K562 (cell line): ENCODE measurements at regions not wholly inside any gene's neighbourhood (a gene's known extent, or its start where the extent isn't known, plus 50 kb on each side); places are given as distances from the start of the nearest gene placed in this dataset.

Experiments used
- ARID2 ChIP-seq: fragments of 450-650 bp; IDR thresholded peaks from 2 replicates; pipeline ENCODE4 v1.6.1; 2017; ENCODE audit warnings: antibody characterized with exemption, mild to moderate bottlenecking
- BMI1 ChIP-seq: fragments of 150-350 bp; IDR thresholded peaks from 2 replicates; pipeline ENCODE4 v1.6.1; 2014; ENCODE audit warnings: low read length
- CBX3 ChIP-seq, 2 experiments: IDR thresholded peaks; 1 replicate in 1 of 2; 2 replicates in 1 of 2; pipeline ENCODE4 v1.6.1; 2012; ENCODE audit warnings: inconsistent platforms in 2 of 2, low read length in 2 of 2, borderline replicate concordance in 1 of 2, control low read depth in 1 of 2
- CHD7 ChIP-seq: fragments of 200-600 bp; sonication (generic); IDR thresholded peaks from one replicate; pipeline ENCODE4 v1.6.1; 2012; ENCODE audit warnings: mild to moderate bottlenecking, low read depth, low read length, inconsistent platforms
- EGR1 ChIP-seq: fragments of 450-650 bp; conservative IDR thresholded peaks from 2 replicates; pipeline ENCODE4 v1.6.1; 2017; ENCODE audit warnings: mild to moderate bottlenecking
- IRF2 ChIP-seq: sonication (generic); formaldehyde crosslinking; IDR thresholded peaks from 2 replicates; pipeline ENCODE4 v1.8.1; 2022; ENCODE audit warnings: mild to moderate bottlenecking, missing genetic modification reagents
- KLF1 ChIP-seq: fragments of 450-650 bp; IDR thresholded peaks from 2 replicates; pipeline ENCODE4 v1.6.1; 2016; ENCODE audit warnings: missing genetic modification characterization, missing compliant biosample characterization
- PTTG1 ChIP-seq: fragments of 450-650 bp; IDR thresholded peaks from 2 replicates; pipeline ENCODE4 v1.6.1; 2016; ENCODE audit warnings: low read depth, mild to moderate bottlenecking, missing genetic modification characterization, missing compliant biosample characterization
- RBBP5 ChIP-seq: fragments of 200-600 bp; sonication (generic); IDR thresholded peaks from 2 replicates; pipeline ENCODE4 v1.6.1; 2012; ENCODE audit warnings: borderline replicate concordance, mild to moderate bottlenecking, low read length, control low read depth, inconsistent platforms; ENCODE audit not compliant: insufficient read depth, poor library complexity, severe bottlenecking
- SFPQ ChIP-seq: fragments of 200-400 bp; formaldehyde crosslinking; IDR thresholded peaks from 2 replicates; pipeline ENCODE4 v1.6.1; 2017; ENCODE audit warnings: mild to moderate bottlenecking, low read depth, low read length, moderate library complexity
- SLC30A9 ChIP-seq: fragments of 250-450 bp; sonication (Bioruptor Pico); IDR thresholded peaks from 2 replicates; pipeline ENCODE4 v1.8.0; 2022; ENCODE audit warnings: mild to moderate bottlenecking, moderate library complexity
- SMAD2 ChIP-seq: fragments of 150-350 bp; IDR thresholded peaks from 2 replicates; pipeline ENCODE4 v1.6.1; 2014; ENCODE audit warnings: low read depth, mild to moderate bottlenecking, low read length
- ZEB2 ChIP-seq: fragments of 450-650 bp; IDR thresholded peaks from 2 replicates; pipeline ENCODE4 v1.6.1; 2016
- ZFP30 ChIP-seq: fragments of 250-450 bp; sonication (Bioruptor Pico); IDR thresholded peaks from 2 replicates; pipeline ENCODE4 v1.8.0; 2022; ENCODE audit warnings: moderate library complexity, mild to moderate bottlenecking, inconsistent platforms, borderline replicate concordance
- ZNF695 ChIP-seq: fragments of 450-650 bp; formaldehyde crosslinking; IDR thresholded peaks from 2 replicates; pipeline ENCODE4 v1.4.0; 2020; ENCODE audit warnings: mild to moderate bottlenecking, moderate library complexity

GRCh38 chr6:27565839-27566779 lies 93.2 kb upstream of the ZNF184 start (continued):
- TF ChIP-seq SFPQ = no peak
- no peak for TF ChIP-seq ARID2
- no peak for TF ChIP-seq SMAD2
- no peak for TF ChIP-seq ZEB2
- TF ChIP-seq SLC30A9 (CRISPR knock-in tag) = no peak
- no peak for TF ChIP-seq EGR1
- TF ChIP-seq ZFP30 (CRISPR knock-in tag) = no peak
- TF ChIP-seq KLF1 (tag) = no peak
- no peak for TF ChIP-seq RBBP5
- no peak for TF ChIP-seq PTTG1 (tag)
- TF ChIP-seq IRF2 (CRISPR knock-in tag) = no peak
- TF ChIP-seq CBX3 (IDR thresholded peaks at IDR 0.05; ENCODE audit: borderline replicate concordance in 1 of 2, low read length in 2 of 2) = no peak
- TF ChIP-seq CHD7 = no peak
- no peak for TF ChIP-seq BMI1
- TF ChIP-seq ZNF695 (CRISPR knock-in tag) = no peak
